Stimulated activated CD8-positive, alpha-beta memory T cell treated with anti-CD3 and anti-CD28 coated beads, Interleukin-15, amount 100 ng/mL, for 1 hour (primary cell): ENCODE measurements at regions not wholly inside any gene's neighbourhood (a gene's known extent, or its start where the extent isn't known, plus 50 kb on each side); places are given as distances from the start of the nearest gene placed in this dataset.

Source experiments
- DNase-seq: peaks from one replicate; pipeline ENCODE4 v3.0.0-alpha.2; 2020; ENCODE audit warnings: low read depth

GRCh38 chr6:148164645-148165044 lies 178.0 kb upstream of the SASH1 start:
- DNase-seq = no peak

DNA sequence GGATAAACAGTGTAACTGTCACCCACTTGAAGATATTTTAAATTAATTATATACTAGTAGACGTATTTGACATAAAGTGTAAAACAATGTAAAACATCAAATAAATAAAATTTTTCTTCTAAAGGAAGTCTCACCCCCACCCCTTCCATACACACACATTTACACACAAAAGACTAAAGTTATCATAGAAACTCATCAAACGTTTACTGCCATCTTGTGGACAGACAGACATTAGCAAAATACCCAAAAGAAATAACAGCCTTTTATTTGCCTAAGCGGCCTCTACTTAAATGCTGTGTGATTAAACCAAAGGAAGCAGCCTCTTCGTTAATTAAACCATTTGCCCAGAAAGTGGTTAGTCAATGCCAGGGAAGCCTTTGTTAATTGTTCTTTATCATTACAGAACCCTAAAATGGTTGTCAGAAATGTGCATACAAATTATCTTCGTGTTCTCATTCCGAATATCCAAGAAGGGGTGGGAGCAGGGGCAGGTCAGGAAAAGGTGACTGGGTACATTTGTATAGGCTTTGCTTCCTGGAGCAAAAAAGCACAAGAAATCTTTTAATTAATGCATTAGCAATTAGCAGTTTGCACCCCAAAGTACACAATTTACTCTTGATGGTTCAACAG lies 176.2 kb upstream of the SASH1 start:
- no peak for DNase-seq

DNA sequence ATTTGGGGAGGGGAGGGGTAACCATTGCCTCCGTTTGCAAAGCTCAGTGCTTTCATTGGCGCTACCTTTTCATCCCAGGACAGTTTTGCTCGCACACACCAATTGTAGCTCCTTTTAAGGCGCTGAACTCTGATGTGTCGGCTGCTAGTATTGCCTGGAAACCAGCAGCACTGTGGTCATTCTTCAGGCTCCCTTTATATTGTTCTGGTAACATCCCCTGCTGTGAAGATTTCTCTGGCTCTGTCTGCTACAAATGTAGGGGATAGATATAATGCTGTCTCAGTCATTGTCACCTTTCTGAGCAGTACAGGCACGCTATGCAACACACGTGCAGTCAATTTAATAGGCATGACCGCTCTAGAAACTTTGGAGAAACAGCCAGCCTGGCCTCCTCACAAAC lies 172.9 kb upstream of the SASH1 start:
- DNase-seq = no peak

- no peak for DNase-seq
Measured at GRCh38 chr6:148170286-148170685, 172.4 kb upstream of the SASH1 start.

DNA sequence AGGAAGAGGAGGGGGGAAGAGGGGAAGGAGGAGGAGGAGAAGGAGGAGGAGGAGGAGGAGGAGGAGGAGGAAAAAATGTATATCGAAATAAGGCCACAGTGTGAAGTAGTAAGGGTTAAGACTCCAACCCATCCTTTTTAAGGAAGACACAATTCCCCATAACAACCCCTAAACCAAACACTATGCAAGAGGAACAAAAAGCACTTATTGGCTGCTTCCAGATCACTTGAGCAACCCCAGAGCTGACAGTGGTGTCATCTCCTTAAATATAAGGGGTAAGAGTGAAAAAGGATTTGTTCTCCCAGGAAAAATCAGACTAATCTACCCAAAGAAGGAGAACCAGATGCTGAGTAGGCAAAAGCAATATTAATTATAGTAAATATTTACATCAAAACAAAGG lies 169.1 kb upstream of the SASH1 start:
- DNase-seq = no peak

DNA sequence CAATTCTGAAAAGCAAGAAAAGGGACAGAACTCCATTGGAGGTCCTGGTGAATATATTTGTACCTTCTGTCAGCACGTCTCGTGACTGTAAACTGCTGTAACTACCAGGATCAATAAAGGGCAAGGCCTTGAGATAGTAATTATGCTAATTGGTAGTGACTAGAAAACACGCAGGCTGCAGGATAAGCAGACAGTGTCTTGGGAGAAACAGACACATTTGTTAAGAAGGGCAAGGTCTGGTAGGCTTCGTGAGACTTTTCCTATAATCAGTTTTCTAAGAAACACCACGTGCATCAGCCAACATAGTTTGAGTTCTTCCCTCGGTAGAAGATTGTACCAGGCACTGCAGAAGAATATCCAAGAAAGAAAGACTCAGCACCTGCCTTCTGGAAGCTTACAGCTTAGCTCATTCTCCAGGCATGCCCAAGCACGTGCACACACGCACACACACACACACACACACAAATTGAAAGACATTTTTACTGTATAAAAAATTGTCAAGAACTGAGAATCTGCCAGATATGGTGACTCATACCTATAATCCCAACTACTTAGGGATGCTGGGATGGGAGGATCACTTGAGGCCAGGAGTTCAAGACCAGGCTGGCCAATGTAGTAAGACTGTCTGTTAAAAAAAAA lies 167.0 kb upstream of the SASH1 start:
- DNase-seq = no peak

DNA sequence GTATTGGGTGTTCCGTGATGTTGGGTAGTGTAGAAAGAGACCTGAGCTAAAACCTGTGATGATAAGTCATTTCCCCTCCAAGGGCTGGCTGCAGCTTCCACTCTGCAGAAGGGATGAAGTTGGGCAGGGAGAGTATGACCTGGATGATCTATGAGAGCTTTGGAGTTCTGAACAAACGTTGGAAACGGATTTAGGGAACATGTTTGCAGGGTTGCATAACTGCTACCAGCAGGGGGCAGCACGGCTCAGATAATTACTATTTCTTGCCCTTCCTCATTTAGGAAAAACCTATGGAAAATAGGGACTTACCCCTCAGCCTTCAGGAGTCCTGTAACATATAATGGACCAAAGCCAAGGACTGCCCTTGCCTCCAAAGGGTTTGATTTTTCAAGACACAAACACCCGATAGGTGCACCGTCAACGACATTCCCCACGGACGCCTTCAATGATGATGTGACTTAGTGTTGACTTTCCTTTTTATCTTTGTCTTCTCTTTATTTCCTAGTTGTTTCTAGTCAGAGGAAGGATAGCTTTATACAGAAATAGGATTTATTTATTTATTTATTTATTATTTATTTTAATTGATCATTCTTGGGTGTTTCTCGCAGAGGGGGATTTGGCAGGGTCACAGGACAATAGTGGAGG lies 164.9 kb upstream of the SASH1 start:
- DNase-seq = no peak

GRCh38 chr6:148179786-148180185 lies 162.9 kb upstream of the SASH1 start:
- DNase-seq = no peak

DNA sequence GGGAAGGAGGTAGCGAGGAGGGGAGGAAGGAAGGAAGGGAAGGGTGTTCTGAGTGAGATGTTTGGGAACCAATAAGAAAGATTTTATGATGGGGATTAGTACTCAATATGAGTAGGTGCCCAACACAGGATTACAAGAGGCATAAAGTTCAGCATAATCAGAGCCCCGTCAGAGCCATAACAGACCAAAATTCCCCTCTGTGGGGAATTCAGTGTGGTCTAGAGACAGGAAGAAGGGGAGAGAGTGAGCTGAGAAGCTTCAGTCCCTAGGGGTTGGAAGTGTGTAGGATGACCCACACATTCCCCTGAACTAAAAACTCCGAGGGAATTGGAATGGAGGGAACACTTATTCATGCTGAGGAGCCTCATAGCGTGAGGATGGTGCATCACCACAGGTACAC lies 160.3 kb upstream of the SASH1 start:
- no peak for DNase-seq

DNA sequence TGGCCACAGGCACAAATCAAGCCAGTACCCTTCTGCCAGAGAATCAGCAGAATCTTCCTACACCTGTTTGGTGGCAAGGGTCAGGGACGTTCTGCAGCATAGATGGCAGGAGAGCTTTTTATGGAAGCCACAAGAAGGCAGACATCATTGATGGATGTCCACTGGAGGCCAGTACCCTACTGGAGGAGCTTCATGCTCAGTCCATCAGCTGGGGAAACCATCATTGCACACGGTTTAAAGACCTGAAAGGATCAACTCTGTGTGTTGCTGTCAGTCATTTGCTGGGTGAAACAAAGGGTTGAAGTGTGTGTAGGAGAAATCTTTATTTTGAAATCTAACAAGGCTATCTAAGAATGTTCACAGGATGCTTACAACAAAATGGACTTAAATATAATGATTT lies 158.9 kb upstream of the SASH1 start:
- no peak for DNase-seq

DNA sequence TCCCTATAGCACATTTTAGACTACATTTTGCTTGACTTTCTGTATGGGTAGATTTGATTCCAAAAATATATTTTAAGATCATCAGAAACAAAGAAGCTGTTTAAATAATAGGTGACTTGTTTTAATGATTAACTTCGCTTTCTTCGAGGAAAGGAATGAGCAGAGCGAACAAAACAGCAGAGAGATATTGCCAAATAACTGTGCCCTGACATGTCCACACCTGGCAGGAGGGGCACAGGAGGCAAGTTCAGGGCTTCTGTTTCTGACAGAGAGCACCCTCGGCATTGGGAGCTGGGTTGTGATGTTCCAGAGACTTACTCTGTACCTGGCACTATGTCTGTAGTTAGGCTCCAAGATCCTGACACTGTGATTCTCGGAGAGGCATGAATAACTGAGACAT lies 155.7 kb upstream of the SASH1 start:
- DNase-seq = no peak

GRCh38 chr6:148192310-148192709 lies 150.3 kb upstream of the SASH1 start:
- DNase-seq = no peak

GRCh38 chr6:148193063-148193680 lies 149.5 kb upstream of the SASH1 start:
- DNase-seq = no peak

GRCh38 chr6:148195511-148195910 lies 147.1 kb upstream of the SASH1 start:
- DNase-seq = no peak

GRCh38 chr6:148199584-148199983 lies 143.1 kb upstream of the SASH1 start:
- DNase-seq = no peak

DNA sequence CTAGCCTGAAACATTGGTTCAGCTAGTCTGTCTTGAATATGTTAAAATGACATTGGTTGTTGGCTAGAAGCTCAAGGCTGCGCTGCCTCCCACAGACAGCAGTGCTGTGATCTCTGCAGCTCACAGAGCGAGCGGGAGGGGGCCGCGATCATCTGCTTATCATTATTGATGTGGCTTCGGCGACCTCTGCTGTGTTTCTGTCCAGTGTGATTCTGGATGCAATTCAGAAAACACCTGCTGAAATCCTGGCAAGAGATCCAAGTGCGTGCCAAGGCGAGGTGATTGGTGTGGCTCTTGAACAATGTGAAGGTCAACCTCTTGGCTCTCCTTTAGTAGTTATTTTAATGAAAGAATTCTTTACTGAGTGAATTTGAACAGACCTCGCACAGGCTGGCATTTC lies 142.3 kb upstream of the SASH1 start:
- no peak for DNase-seq

DNA sequence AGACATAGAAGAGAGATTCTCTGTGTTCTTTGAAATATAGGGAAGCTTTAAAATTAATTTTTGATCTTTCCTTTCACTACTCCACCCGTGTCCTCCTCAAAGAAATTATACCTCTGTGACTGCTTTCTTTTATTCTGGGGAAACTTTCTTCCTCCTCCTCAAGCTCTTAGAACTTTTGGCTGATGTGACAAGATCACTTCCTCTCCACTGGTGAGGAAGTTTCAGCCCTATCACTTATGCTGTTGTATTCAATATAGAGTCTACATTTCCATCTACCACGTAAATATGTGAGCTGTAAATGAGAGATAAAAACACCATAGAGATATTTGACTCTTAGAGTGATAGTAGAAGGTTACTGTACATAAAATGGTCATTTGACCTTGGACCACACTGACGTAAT lies 141.9 kb upstream of the SASH1 start:
- DNase-seq = no peak

- no peak for DNase-seq
Measured at GRCh38 chr6:148203281-148203925, 139.2 kb upstream of the SASH1 start.

GRCh38 chr6:148203970-148204369 lies 138.7 kb upstream of the SASH1 start:
- no peak for DNase-seq

DNA sequence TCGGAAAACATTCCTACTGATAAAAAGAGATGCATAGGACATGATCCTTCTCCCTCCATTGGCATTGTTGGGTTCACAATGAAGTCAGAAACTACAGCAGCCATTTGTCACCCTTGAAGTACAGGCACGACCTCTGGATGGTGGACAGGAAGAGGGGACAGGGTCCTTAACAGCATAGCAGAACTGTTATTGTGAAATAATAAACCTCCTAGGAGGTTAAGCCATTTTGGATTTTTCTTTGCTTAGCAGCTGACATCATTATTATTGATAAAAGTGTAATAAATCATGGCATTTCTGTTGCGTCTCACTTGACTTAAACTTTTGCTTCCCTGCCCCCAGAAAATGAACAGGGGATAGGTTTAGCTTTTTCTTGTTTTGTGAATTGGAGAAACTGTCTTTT lies 134.3 kb upstream of the SASH1 start:
- DNase-seq = no peak

DNA sequence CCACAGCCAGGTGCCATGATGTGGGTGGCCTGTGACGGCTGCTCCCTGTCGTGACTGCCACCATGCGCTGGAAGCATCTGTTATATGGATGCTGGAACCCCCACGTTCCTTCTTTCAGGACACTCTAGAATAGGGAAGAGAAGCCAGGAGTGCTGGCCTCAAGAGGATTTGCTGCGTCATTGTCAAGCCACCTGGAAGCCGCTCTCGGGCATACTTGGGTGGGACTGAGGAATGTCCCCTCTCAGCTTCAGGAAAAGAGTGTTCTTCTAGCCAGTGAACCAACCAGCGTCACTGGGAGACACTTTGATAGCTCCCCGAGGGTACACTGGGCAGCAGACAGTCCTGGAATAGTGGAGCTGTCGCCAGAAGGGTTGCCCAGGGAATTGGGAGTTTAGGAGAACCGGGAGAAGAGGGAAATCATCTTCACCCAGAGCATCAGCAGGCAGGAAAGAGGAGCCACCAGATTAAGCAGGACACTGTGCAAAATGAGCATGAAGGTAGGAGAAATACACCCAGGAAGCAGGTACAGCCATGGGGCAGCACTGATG lies 130.8 kb upstream of the SASH1 start:
- DNase-seq = no peak

GRCh38 chr6:148212366-148212765 lies 130.3 kb upstream of the SASH1 start:
- no peak for DNase-seq

DNA sequence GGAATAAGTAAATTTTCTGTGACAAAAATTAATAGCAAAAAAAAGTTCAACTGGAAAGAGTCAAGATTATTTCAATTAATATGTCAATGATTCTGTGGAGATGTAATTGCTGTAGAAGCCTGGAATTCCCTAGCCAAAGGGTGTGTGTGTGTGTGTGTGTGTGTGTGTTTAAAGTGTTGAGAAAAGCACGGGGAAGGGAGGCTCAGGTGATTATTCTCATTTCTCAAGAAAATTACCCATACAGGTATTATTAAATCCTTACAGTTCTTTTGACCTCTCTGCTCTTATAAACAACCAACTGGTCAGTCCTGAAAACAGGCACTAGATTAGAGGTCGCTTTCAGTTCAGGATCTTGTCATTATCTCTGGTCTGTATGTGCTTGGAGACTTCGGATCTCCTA lies 129.3 kb upstream of the SASH1 start:
- DNase-seq = no peak
